ENCODE measurements at regions not wholly inside any gene's neighbourhood (a gene's known extent, or its start where the extent isn't known, plus 50 kb on each side); places are given as distances from the start of the nearest gene placed in this dataset.

- Mint-ChIP-seq H3K27ac (no peak overlapping the region), H3K27me3 (peaks cover 15% of the 10 kb centered on the region), H3K9me3 (ENCODE audit: low read depth) (no peaks in the 10 kb centered on the region), H3K4me1 (no peaks in the 10 kb centered on the region), H3K4me3 (no peak overlapping the region), H3K36me3 (no peaks in the 10 kb centered on the region)
- ATAC-seq = no peak
- CTCF ChIA-PET = interaction anchor here (1.1 kb wide), 1 partner anchor 378 kb away, joined by 3 read pairs; no protein-coding TSS in a partner anchor
- DNase-seq = no peak
These were observed 49.8 kb upstream of the ANO6 start for GRCh38 chr12:45166056-45166455.

Measured in activated CD8-positive, alpha-beta memory T cell treated with anti-CD3 and anti-CD28 coated beads, Interleukin-2, amount 10 ng/mL, durations not matched to agents 7 days and 5 days (primary cell).